Neural cell (in vitro differentiated cells): ENCODE measurements at regions not wholly inside any gene's neighbourhood (a gene's known extent, or its start where the extent isn't known, plus 50 kb on each side); places are given as distances from the start of the nearest gene placed in this dataset.

ENCODE experiments used
- H2AFZ ChIP-seq: fragments of 200-600, 300-800 bp; sonication (generic), shearing (Covaris generic); 2 replicates; pipeline ENCODE4 v1.6.0; 2014; ENCODE audit warnings: low read depth, mild to moderate bottlenecking, antibody characterized with exemption, low read length, moderate library complexity
- H3F3A ChIP-seq: fragments of 200-600 bp; shearing (Covaris generic); 2 replicates; pipeline ENCODE4 v1.6.1; 2016; ENCODE audit warnings: mild to moderate bottlenecking, moderate library complexity, mixed read lengths, antibody characterized with exemption, low read length; ENCODE audit not compliant: insufficient read depth, poor library complexity, severe bottlenecking
- H3K27ac ChIP-seq: fragments of 200-600, 300-800 bp; sonication (generic), shearing (Covaris generic); 2 replicates; pipeline ENCODE4 v1.5.1; 2014; ENCODE audit warnings: mild to moderate bottlenecking, low read length, moderate library complexity
- H3K27me3 ChIP-seq: fragments of 300-800, 200-600 bp; sonication (generic), shearing (Covaris generic); 2 replicates; pipeline ENCODE4 v1.6.0; 2014; ENCODE audit warnings: mild to moderate bottlenecking, low read depth, low read length, moderate library complexity; ENCODE audit not compliant: insufficient read depth
- H3K36me3 ChIP-seq: fragments of 300-800, 200-600 bp; sonication (generic), shearing (Covaris generic); 2 replicates; pipeline ENCODE4 v1.5.1; 2014; ENCODE audit warnings: mild to moderate bottlenecking, antibody characterized with exemption, low read length, moderate library complexity; ENCODE audit not compliant: insufficient read depth
- H3K4me2 ChIP-seq: fragments of 300-800, 200-600 bp; sonication (generic), shearing (Covaris generic); 2 replicates; pipeline ENCODE4 v1.6.0; 2014; ENCODE audit warnings: mild to moderate bottlenecking, low read length
- H3K4me3 ChIP-seq: fragments of 300-800, 200-600 bp; sonication (generic), shearing (Covaris generic); 2 replicates; pipeline ENCODE4 v1.5.1; 2014; ENCODE audit warnings: mild to moderate bottlenecking, low read length, moderate library complexity
- H3K79me2 ChIP-seq: fragments of 200-600 bp; shearing (Covaris generic); replicated peaks from 2 replicates; pipeline ENCODE4 v1.6.0; 2014; ENCODE audit warnings: mild to moderate bottlenecking, low read length, moderate library complexity; ENCODE audit not compliant: insufficient read depth
- H3K9ac ChIP-seq: fragments of 300-800, 200-600 bp; sonication (generic), shearing (Covaris generic); 2 replicates; pipeline ENCODE4 v1.6.1; 2016; ENCODE audit warnings: mild to moderate bottlenecking, low read length, mixed read lengths
- H3K9me2 ChIP-seq: fragments of 200-600 bp; shearing (Covaris generic); 2 replicates; pipeline ENCODE4 v1.6.1; 2016; ENCODE audit warnings: mild to moderate bottlenecking, low read length, mixed read lengths; ENCODE audit not compliant: insufficient read depth
- H3K9me3 ChIP-seq: fragments of 200-600, 300-800 bp; sonication (generic), shearing (Covaris generic); 2 replicates; pipeline ENCODE4 v1.6.1; 2016; ENCODE audit warnings: mild to moderate bottlenecking, mixed run types, low read length, moderate library complexity, mixed read lengths
- H4K20me1 ChIP-seq: fragments of 200-600 bp; shearing (Covaris generic); 2 replicates; pipeline ENCODE4 v1.6.1; 2016; ENCODE audit warnings: mild to moderate bottlenecking, mixed run types; ENCODE audit not compliant: insufficient read depth
- CTCF ChIP-seq: fragments of 450-650 bp; IDR thresholded peaks from 2 replicates; pipeline ENCODE4 v1.5.1; 2014; ENCODE audit warnings: antibody characterized with exemption, mild to moderate bottlenecking, moderate library complexity; ENCODE audit not compliant: poor library complexity, severe bottlenecking
- EP300 ChIP-seq: fragments of 450-650 bp; conservative IDR thresholded peaks from 2 replicates; pipeline ENCODE4 v1.6.1; 2014; ENCODE audit warnings: antibody characterized with exemption, mild to moderate bottlenecking, moderate library complexity; ENCODE audit not compliant: poor library complexity, severe bottlenecking
- EZH2 ChIP-seq: fragments of 200-600, 300-800 bp; shearing (Covaris generic), sonication (generic); IDR thresholded peaks from 2 replicates; pipeline ENCODE4 v1.6.1; 2014; ENCODE audit warnings: antibody characterized with exemption, low read length, borderline replicate concordance, mild to moderate bottlenecking; ENCODE audit not compliant: insufficient read depth, poor library complexity, severe bottlenecking
- MXI1 ChIP-seq: fragments of 450-650 bp; conservative IDR thresholded peaks from 2 replicates; pipeline ENCODE4 v1.6.1; 2014; ENCODE audit warnings: antibody characterized with exemption, mild to moderate bottlenecking; ENCODE audit not compliant: poor library complexity, severe bottlenecking
- POLR2AphosphoS5 ChIP-seq: IDR thresholded peaks from 2 replicates; pipeline ENCODE4 v1.6.1; 2012
- RAD21 ChIP-seq: fragments of 450-650 bp; conservative IDR thresholded peaks from 2 replicates; pipeline ENCODE4 v1.6.1; 2014; ENCODE audit warnings: antibody characterized with exemption, mild to moderate bottlenecking, moderate library complexity
- REST ChIP-seq: IDR thresholded peaks from 2 replicates; pipeline ENCODE4 v1.6.1; 2012; ENCODE audit warnings: borderline replicate concordance
- SMC3 ChIP-seq: fragments of 450-650 bp; conservative IDR thresholded peaks from 2 replicates; pipeline ENCODE4 v1.6.1; 2014; ENCODE audit warnings: antibody characterized with exemption, mild to moderate bottlenecking, moderate library complexity; ENCODE audit not compliant: poor library complexity
- TAF1 ChIP-seq: IDR thresholded peaks from 2 replicates; pipeline ENCODE4 v1.6.1; 2012; ENCODE audit warnings: low read depth

GRCh38 chr13:111011899-111012298 lies 97.0 kb upstream of the ANKRD10 start:
- no peaks in the 10 kb centered on the region for H3F3A ChIP-seq
- H3K9me3 ChIP-seq = no peaks in the 10 kb centered on the region
- TF ChIP-seq POLR2AphosphoS5 (no peak), TAF1 (no peak), EZH2 (no peak), EP300 (no peak), REST (no peak), MXI1 (no peak), RAD21 (no peak), CTCF (no peak), SMC3 (no peak)
- H3K4me3 ChIP-seq = no peak overlapping the region
- no peaks in the 10 kb centered on the region for H3K9me2 ChIP-seq
- no peaks in the 10 kb centered on the region for H4K20me1 ChIP-seq
- H3K27me3 ChIP-seq = no peaks in the 10 kb centered on the region
- no peaks in the 10 kb centered on the region for H3K79me2 ChIP-seq
- no peaks in the 10 kb centered on the region for H3K36me3 ChIP-seq
- no peak overlapping the region for H3K27ac ChIP-seq
- H3K9ac ChIP-seq = no peak overlapping the region
- no peak overlapping the region for H3K4me2 ChIP-seq
- no peak overlapping the region for H2AFZ ChIP-seq

- no peaks in the 10 kb centered on the region for H4K20me1 ChIP-seq
- H3K27ac ChIP-seq = no peak overlapping the region
- no peak overlapping the region for H3K9ac ChIP-seq
- H3K36me3 ChIP-seq = no peaks in the 10 kb centered on the region
- H3K4me3 ChIP-seq = no peak overlapping the region
- TF ChIP-seq RAD21 = no peak
- TF ChIP-seq TAF1 = no peak
- TF ChIP-seq CTCF = no peak
- no peaks in the 10 kb centered on the region for H3K9me3 ChIP-seq
- H2AFZ ChIP-seq = no peak overlapping the region
- no peaks in the 10 kb centered on the region for H3F3A ChIP-seq
- no peak overlapping the region for H3K4me2 ChIP-seq
- no peaks in the 10 kb centered on the region for H3K79me2 ChIP-seq
- H3K27me3 ChIP-seq = no peaks in the 10 kb centered on the region
- no peaks in the 10 kb centered on the region for H3K9me2 ChIP-seq
These were observed 93.5 kb upstream of the ANKRD10 start for GRCh38 chr13:111008351-111008750.
